ENCODE measurements at regions not wholly inside any gene's neighbourhood (a gene's known extent, or its start where the extent isn't known, plus 50 kb on each side); places are given as distances from the start of the nearest gene placed in this dataset.
A peak's percentile ranks its signal among the peaks of the same experiment; 100 is the strongest.

DNA sequence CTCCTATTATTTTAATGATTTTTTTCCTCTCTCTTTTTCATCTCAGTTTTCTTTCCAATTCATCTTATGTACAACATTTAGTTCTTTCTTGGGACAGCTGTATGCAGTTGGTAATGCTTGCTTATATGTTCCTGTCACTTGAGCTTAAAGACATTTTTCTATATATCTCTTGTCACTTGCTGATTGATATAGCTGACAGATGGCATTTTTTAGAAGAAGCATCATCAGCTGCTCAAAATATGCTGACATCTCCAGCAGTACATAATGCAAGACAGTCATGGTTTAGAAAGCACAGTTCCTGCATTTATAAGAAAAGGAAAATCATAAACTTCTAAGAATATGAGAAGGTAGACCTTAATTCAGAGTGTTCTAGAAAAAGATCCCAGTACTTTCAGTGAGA, 56.5 kb downstream of the DCAF8L1 start:
- no peak for DNase-seq
- TF ChIP-seq POLR2AphosphoS5 (IDR thresholded peaks at IDR 0.05) (no peak), EP300 (IDR thresholded peaks at IDR 0.05) (no peak), POLR2A (IDR thresholded peaks at IDR 0.05) (no peak)
- TF ChIP-seq, protein P1, sequence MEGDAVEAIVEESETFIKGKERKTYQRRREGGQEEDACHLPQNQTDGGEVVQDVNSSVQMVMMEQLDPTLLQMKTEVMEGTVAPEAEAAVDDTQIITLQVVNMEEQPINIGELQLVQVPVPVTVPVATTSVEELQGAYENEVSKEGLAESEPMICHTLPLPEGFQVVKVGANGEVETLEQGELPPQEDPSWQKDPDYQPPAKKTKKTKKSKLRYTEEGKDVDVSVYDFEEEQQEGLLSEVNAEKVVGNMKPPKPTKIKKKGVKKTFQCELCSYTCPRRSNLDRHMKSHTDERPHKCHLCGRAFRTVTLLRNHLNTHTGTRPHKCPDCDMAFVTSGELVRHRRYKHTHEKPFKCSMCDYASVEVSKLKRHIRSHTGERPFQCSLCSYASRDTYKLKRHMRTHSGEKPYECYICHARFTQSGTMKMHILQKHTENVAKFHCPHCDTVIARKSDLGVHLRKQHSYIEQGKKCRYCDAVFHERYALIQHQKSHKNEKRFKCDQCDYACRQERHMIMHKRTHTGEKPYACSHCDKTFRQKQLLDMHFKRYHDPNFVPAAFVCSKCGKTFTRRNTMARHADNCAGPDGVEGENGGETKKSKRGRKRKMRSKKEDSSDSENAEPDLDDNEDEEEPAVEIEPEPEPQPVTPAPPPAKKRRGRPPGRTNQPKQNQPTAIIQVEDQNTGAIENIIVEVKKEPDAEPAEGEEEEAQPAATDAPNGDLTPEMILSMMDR (IDR thresholded peaks at IDR 0.05): no peak
- H3K4me3 ChIP-seq: no peak overlapping the region
- H3K4me1 ChIP-seq: no peaks in the 10 kb centered on the region
- no peaks in the 10 kb centered on the region for H3K36me3 ChIP-seq
- no peaks in the 10 kb centered on the region for H3K9me3 ChIP-seq
- no peak for ATAC-seq (ENCODE audit: low FRiP score in 2 of 2)
- no peak overlapping the region for H3K27ac ChIP-seq
- H3K27me3 ChIP-seq: no peaks in the 10 kb centered on the region

DNA sequence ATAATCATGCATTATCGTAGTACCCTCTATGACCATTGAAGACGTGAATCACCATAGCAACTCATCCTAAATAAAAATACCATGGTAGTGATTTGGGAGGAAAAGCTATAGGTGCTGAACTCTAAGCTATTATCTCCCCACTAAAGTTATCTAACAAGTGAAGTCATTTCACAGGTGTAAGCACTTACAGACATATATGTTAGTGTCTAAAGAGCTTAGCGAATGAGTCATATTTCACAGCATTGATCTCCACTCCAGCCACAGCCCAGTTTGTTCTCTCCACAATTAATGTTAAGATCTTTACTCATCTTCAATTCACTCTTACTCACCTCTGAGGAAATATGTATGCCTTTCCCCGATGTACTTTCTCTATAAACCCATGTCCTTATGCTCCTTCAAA, 57.0 kb downstream of the DCAF8L1 start:
- H3K27me3 ChIP-seq: no peaks in the 10 kb centered on the region
- H3K9me3 ChIP-seq: no peaks in the 10 kb centered on the region
- TF ChIP-seq POLR2AphosphoS5 (IDR thresholded peaks at IDR 0.05): no peak
- TF ChIP-seq, protein P1 (IDR thresholded peaks at IDR 0.05): no peak
- no peak for TF ChIP-seq POLR2A (IDR thresholded peaks at IDR 0.05)
- no peak for TF ChIP-seq EP300 (IDR thresholded peaks at IDR 0.05)
- H3K36me3 ChIP-seq: no peaks in the 10 kb centered on the region
- no peak for ATAC-seq (ENCODE audit: low FRiP score in 2 of 2)
- H3K27ac ChIP-seq: no peak overlapping the region
- no peaks in the 10 kb centered on the region for H3K4me1 ChIP-seq
- 78 to 92% methylated on average over 4 of the region's 4 CpGs for WGBS, 2 donors
- DNase-seq: no peak
- H3K4me3 ChIP-seq: no peak overlapping the region

DNA sequence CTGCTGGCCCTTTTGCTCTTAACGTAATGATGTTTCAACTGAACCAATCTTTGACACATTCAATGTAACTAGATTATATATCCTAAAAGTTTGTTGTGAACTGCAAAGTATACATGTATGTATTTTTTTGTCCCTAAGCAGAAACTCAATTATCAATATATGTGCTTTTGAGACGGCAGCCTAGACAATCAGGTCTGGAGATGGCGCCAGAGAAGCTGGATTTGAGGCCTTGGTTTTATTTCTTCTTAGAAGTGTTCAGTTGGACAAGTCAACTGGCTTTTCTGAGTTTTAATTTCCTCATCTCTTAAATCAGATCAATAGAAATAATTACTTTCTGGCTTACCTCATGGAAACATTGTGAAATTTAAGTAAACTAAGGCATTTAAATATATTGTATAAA, 62.5 kb downstream of the DCAF8L1 start:
- H3K4me3 ChIP-seq: no peak overlapping the region
- H3K9me3 ChIP-seq: no peaks in the 10 kb centered on the region
- no peak overlapping the region for H3K27ac ChIP-seq
- TF ChIP-seq POLR2A (IDR thresholded peaks at IDR 0.05) (no peak), POLR2AphosphoS5 (IDR thresholded peaks at IDR 0.05) (no peak), EP300 (IDR thresholded peaks at IDR 0.05) (no peak)
- TF ChIP-seq, protein P1 (IDR thresholded peaks at IDR 0.05): no peak
- H3K36me3 ChIP-seq: no peaks in the 10 kb centered on the region
- ATAC-seq (ENCODE audit: low FRiP score in 2 of 2) (no peak), DNase-seq (peak in 1 of 2 donors; percentile 23)
- no peaks in the 10 kb centered on the region for H3K27me3 ChIP-seq
- 49 to 69% methylated on average over 3 of the region's 3 CpGs for WGBS, 2 donors
- H3K4me1 ChIP-seq: no peaks in the 10 kb centered on the region

DNA sequence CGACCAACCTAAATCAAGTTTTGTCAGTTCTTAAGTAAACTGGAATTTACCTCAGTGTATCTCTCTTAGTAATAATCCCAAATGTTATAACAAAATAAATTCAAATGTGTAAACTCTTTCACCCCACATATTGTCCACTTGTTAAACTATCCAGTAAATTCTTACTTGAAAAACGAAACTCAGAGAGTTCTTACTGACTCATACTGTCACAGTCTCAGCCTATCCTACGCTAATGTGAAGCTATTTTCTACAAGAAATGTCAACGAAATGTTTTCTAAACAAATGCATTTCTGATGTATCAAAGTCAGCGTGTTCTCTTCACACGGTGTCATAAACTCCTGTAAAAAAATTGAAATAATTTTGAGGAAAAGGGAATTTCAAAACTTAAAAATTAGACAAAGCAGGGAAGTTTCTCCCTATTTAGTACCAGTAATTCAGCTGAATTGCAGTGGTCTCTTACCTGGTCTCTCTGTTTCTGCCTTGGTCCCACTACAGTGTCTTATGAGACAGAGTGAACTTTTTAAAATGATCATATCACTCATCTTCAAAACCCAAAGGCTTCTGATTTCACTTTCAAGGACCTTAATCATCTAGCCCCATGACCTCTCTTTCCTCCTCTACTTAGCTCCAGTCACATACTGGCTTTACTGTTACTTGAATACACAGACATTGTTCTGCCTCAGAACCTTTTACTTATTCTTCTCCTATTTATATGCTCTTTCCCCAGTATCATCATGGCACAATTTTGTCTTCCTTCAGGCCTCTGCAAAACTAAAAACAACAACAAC, 63.3 kb downstream of the DCAF8L1 start:
- WGBS, 2 donors: 75 to 83% methylated on average over 6 of the region's 6 CpGs
- H3K27me3 ChIP-seq: no peaks in the 10 kb centered on the region
- DNase-seq: no peak
- H3K36me3 ChIP-seq: no peaks in the 10 kb centered on the region
- no peak for ATAC-seq (ENCODE audit: low FRiP score in 2 of 2)
- TF ChIP-seq EP300 (IDR thresholded peaks at IDR 0.05) (no peak), POLR2AphosphoS5 (IDR thresholded peaks at IDR 0.05) (no peak), POLR2A (IDR thresholded peaks at IDR 0.05) (no peak)
- TF ChIP-seq, protein P1 (IDR thresholded peaks at IDR 0.05): no peak
- H3K4me3 ChIP-seq: no peak overlapping the region
- H3K9me3 ChIP-seq: no peaks in the 10 kb centered on the region
- no peaks in the 10 kb centered on the region for H3K4me1 ChIP-seq
- H3K27ac ChIP-seq: no peak overlapping the region

DNA sequence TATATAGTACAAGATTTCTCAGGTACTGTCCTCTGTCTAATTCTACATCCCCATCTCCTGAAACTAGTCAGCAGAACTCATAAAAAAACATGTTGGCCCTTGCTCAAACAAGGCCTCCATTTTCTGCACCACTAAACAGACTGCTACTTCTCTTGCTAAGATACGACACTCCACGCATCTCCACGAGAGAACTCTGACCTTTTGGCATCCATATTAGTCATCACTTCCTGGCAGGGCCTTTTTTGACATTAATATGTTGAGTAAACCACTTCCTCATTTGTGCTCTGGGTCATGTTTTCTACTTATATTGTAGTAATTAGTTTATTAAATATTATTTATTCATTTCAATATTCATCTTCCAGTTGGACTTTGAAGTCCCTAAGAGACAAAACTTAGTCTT, 65.6 kb downstream of the DCAF8L1 start:
- Histone ChIP-seq H3K4me1 (no peaks in the 10 kb centered on the region), H3K36me3 (no peaks in the 10 kb centered on the region), H3K27me3 (no peaks in the 10 kb centered on the region), H3K4me3 (no peak overlapping the region), H3K9me3 (no peaks in the 10 kb centered on the region), H3K27ac (no peak overlapping the region)
- ATAC-seq (ENCODE audit: low FRiP score in 2 of 2): no peak
- WGBS, 2 donors: 37 to 53% methylated on average over 3 of the region's 3 CpGs
- TF ChIP-seq POLR2A (IDR thresholded peaks at IDR 0.05): no peak
- TF ChIP-seq, protein P1 (IDR thresholded peaks at IDR 0.05): no peak
- peak in 1 of 2 donors; percentile 21 for DNase-seq
